Spleen (tissue), 11 donors: ENCODE measurements at regions not wholly inside any gene's neighbourhood (a gene's known extent, or its start where the extent isn't known, plus 50 kb on each side); places are given as distances from the start of the nearest gene placed in this dataset.

Experiments used
- DNase-seq: peaks from one replicate; pipeline ENCODE4 v3.0.0-alpha.2; 2020
- H3K27ac ChIP-seq, 8 donors: fragments of 200-600 bp; sonication (generic) in 7 of 8; 1 replicate in 4 of 8; 2 replicates in 4 of 8; pipeline versions ENCODE4 v1.5.0 to v1.8.0; 2016 to 2021; ENCODE audit warnings: inconsistent platforms in 4 of 8, mild to moderate bottlenecking in 4 of 8, moderate library complexity in 1 of 8
- H3K27me3 ChIP-seq, 7 donors: fragments of 200-600 bp; sonication (generic) in 6 of 7; replicated peaks in 1 of 7; 1 replicate in 4 of 7; 2 replicates in 3 of 7; pipeline versions ENCODE4 v1.5.0 to v1.8.0; 2016 to 2021; ENCODE audit warnings: inconsistent platforms in 3 of 7, mild to moderate bottlenecking in 1 of 7
- H3K36me3 ChIP-seq, 6 donors: fragments of 200-600 bp; sonication (generic) in 5 of 6; 1 replicate in 4 of 6; 2 replicates in 2 of 6; pipeline versions ENCODE4 v1.5.0 to v1.8.0; 2016 to 2021; ENCODE audit warnings: inconsistent platforms in 2 of 6
- H3K4me1 ChIP-seq, 6 donors: fragments of 200-600 bp; sonication (generic) in 5 of 6; 1 replicate in 3 of 6; 2 replicates in 3 of 6; pipeline versions ENCODE4 v1.5.0 to v1.8.0; 2016 to 2021; ENCODE audit warnings: inconsistent platforms in 3 of 6
- H3K4me3 ChIP-seq, 8 donors: fragments of 200-600 bp; sonication (generic) in 7 of 8; 1 replicate in 4 of 8; 2 replicates in 4 of 8; pipeline versions ENCODE4 v1.5.0 to v1.8.0; 2016 to 2021; ENCODE audit warnings: inconsistent platforms in 4 of 8, mild to moderate bottlenecking in 4 of 8, moderate library complexity in 2 of 8
- H3K9me3 ChIP-seq, 8 donors: fragments of 200-600 bp; sonication (generic) in 7 of 8; 1 replicate in 4 of 8; 2 replicates in 4 of 8; pipeline versions ENCODE4 v1.5.0 to v1.8.0; 2016 to 2021; ENCODE audit warnings: inconsistent platforms in 4 of 8
- POLR2A ChIP-seq, 3 donors: fragments of 450-650 bp; IDR thresholded peaks; one replicate each; pipeline ENCODE4 v1.5.1; 2017; ENCODE audit warnings: antibody characterized with exemption in 3 of 3, mild to moderate bottlenecking in 1 of 3
- POLR2AphosphoS5 ChIP-seq, 3 donors: sonication (generic); formaldehyde crosslinking; IDR thresholded peaks; one replicate each; pipeline ENCODE4 v1.5.1; 2017; ENCODE audit warnings: antibody characterized with exemption in 3 of 3
- WGBS, 5 donors: extraction: QIAGEN DNeasy Blood & Tissue Kit in 3 of 5; methylation state at CpG; one replicate each; pipeline versions ENCODE4 v1.1.5 to v1.1.7; 2013 to 2018; 5-methylcytosine and 5-hydroxymethylcytosine counted together
- intact Hi-C: fragments of 100-400 bp; cut with DNase I; formaldehyde crosslinking; loops from one replicate; pipeline ENCODE4 v1.15.0; 2023; ENCODE audit warnings: low total_unique reads
- TF ChIP-seq, protein P1 (sequence below), 11 experiments: fragments of 200-600 bp in 7 of 11; fragments of 450-650 bp in 4 of 11; sonication (generic) in 4 of 11; IDR thresholded peaks in 8 of 11; conservative IDR thresholded peaks in 3 of 11; 1 replicate in 7 of 11; 2 replicates in 4 of 11; pipeline versions ENCODE4 v1.4.0 to v1.8.0; 2016 to 2021; ENCODE audit warnings: antibody characterized with exemption in 11 of 11, inconsistent platforms in 4 of 11, mild to moderate bottlenecking in 1 of 11
- donor health status: healthy with polysubstance abuse.
- donor health status: DM: no; HTN: no; CAD: no; lungs with moderate emphysema.
- donor health status: DM: no; HTN: no; CAD: no.
- donor health status: Bipolar disorder and iron deficiency.
- donor health status: healthy.
- donor health status: DM: no; HTN: no; CAD: no.
- donor health status: DM: yes; HTN: yes; CAD: no.

DNA sequence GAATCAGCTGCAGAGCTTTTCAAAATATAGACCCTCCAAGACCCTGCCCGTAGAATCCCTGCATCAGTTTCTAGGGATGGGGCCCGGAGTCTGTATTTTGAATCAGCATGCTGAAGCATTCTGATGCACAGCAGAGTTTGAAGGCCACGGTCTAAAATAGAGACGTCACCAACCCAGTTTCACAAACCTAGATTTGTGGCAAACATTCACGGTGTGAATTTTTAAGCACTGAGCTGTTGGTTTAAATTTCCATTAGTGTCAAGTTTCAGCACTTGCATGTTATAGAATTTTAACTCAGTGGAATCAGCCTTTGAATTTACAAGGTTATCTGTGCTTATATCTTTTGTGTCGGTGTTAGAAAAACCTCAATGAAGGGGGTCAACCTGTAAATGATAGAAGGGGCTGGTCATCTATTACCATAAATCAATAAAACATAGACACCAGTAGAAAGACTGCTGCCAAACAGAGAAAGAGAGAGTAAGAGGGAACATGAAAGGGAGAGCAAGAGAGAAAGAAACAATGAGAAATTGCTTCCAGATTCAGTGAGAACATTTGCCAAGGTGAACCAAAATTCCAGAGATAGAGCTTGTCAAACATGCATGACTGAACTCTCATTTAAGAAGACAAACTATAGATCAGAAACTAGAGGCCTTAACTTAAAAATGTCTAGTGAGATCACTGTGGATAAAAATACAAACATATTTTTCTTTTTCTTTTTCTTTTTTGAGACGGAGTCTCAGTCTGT, 414.9 kb downstream of the ZSWIM6 start:
- Histone ChIP-seq H3K4me3 (no peak overlapping the region), H3K9me3 (no peaks in the 10 kb centered on the region), H3K27me3 (no peaks in the 10 kb centered on the region), H3K4me1 (no peaks in the 10 kb centered on the region), H3K27ac (no peak overlapping the region), H3K36me3 (no peaks in the 10 kb centered on the region)
- DNase-seq, result no peak
- intact Hi-C loops, result no loop called here
- TF ChIP-seq POLR2AphosphoS5 (IDR thresholded peaks at IDR 0.05), result no peak
- no peak for TF ChIP-seq POLR2A (IDR thresholded peaks at IDR 0.05)
- 86 to 93% (median 91%) methylated on average over 7 of the region's 7 CpGs for WGBS, 5 donors

DNA sequence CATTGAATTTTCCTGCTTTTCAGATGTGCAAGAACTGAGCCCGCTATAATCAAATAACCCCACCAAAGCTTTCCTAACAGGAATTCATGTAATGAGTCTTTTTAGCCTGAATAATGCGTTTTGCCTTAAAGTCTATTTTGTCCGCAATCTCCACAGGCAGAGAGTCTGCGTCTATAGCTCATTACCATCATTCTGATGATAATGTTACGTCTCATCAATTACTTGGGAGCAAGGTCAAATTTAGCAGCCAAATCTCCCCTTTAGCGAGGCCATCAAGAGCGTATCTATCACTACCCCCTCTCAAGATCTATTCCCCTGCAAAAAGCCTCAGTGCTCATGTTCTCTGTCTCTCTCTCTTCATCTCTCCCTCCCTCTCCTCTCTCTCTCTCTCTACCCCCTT, 416.1 kb downstream of the ZSWIM6 start:
- no peak overlapping the region for H3K4me3 ChIP-seq
- TF ChIP-seq, protein P1, sequence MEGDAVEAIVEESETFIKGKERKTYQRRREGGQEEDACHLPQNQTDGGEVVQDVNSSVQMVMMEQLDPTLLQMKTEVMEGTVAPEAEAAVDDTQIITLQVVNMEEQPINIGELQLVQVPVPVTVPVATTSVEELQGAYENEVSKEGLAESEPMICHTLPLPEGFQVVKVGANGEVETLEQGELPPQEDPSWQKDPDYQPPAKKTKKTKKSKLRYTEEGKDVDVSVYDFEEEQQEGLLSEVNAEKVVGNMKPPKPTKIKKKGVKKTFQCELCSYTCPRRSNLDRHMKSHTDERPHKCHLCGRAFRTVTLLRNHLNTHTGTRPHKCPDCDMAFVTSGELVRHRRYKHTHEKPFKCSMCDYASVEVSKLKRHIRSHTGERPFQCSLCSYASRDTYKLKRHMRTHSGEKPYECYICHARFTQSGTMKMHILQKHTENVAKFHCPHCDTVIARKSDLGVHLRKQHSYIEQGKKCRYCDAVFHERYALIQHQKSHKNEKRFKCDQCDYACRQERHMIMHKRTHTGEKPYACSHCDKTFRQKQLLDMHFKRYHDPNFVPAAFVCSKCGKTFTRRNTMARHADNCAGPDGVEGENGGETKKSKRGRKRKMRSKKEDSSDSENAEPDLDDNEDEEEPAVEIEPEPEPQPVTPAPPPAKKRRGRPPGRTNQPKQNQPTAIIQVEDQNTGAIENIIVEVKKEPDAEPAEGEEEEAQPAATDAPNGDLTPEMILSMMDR (IDR thresholded peaks at IDR 0.05 in 8 of 11, conservative IDR thresholded peaks at IDR 0.05 in 3 of 11), result no peak
- TF ChIP-seq POLR2A (IDR thresholded peaks at IDR 0.05) (no peak), POLR2AphosphoS5 (IDR thresholded peaks at IDR 0.05) (no peak)
- no peaks in the 10 kb centered on the region for H3K9me3 ChIP-seq
- H3K27me3 ChIP-seq, result no peaks in the 10 kb centered on the region
- WGBS, 5 donors, result 90 to 96% (median 91%) methylated on average over 7 of the region's 7 CpGs
- H3K27ac ChIP-seq, result no peak overlapping the region
- no peak for DNase-seq
- no peaks in the 10 kb centered on the region for H3K4me1 ChIP-seq
- intact Hi-C loops, result no loop called here
- no peaks in the 10 kb centered on the region for H3K36me3 ChIP-seq

DNA sequence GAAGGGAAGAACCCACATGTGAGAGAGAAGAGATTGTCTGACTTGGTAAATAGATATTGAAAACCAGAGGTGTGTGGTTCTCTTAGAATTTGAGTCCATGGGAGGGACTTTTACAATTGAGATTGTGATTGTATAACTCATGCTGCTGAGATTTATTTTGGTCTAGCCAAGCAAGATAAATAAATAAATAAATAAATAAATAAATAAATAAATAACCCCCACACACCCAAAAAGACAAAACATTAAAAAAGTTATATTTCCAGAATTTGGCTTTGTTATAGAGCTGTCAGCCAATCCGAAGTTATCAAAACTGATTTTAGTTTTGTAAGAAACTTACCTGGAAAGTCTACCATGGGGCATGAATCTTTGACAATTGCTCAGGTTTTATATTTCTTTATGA, 416.6 kb downstream of the ZSWIM6 start:
- no peak for DNase-seq
- 85 to 98% (median 94%) methylated on average over 1 of the region's 1 CpG for WGBS, 5 donors
- Histone ChIP-seq H3K27ac (no peak overlapping the region), H3K4me1 (no peaks in the 10 kb centered on the region), H3K36me3 (no peaks in the 10 kb centered on the region), H3K27me3 (no peaks in the 10 kb centered on the region), H3K4me3 (no peak overlapping the region), H3K9me3 (no peaks in the 10 kb centered on the region)
- TF ChIP-seq, protein P1 (IDR thresholded peaks at IDR 0.05 in 8 of 11, conservative IDR thresholded peaks at IDR 0.05 in 3 of 11), result no peak
- TF ChIP-seq POLR2AphosphoS5 (IDR thresholded peaks at IDR 0.05) (no peak), POLR2A (IDR thresholded peaks at IDR 0.05) (no peak)
- intact Hi-C loops, result no loop called here

DNA sequence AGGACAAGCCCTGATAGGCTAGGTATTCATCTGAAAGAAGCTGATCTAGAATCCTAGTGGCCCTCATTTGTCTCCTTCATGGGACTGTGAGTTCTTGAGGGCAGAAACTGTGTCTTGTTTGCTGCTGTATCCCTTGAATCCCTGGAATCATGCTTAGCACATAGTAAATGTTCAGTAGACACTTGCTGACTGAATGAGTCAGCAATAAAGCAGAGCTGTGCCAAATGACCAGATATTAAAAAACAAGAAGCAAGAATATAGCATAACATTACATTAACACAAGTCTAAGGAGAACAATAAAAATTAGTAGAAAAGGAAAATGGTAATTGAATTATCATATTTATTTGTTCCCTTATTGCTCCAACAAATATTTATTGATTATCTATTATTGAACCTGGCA, 420.5 kb downstream of the ZSWIM6 start:
- Histone ChIP-seq H3K4me1 (no peaks in the 10 kb centered on the region), H3K9me3 (no peaks in the 10 kb centered on the region), H3K27ac (no peak overlapping the region), H3K27me3 (no peaks in the 10 kb centered on the region), H3K36me3 (no peaks in the 10 kb centered on the region), H3K4me3 (no peak overlapping the region)
- intact Hi-C loops, result no loop called here
- TF ChIP-seq, protein P1 (IDR thresholded peaks at IDR 0.05 in 8 of 11, conservative IDR thresholded peaks at IDR 0.05 in 3 of 11), result no peak
- no peak for TF ChIP-seq POLR2AphosphoS5 (IDR thresholded peaks at IDR 0.05)
- TF ChIP-seq POLR2A (IDR thresholded peaks at IDR 0.05), result no peak
- DNase-seq, result no peak
